ENCODE measurements at regions not wholly inside any gene's neighbourhood (a gene's known extent, or its start where the extent isn't known, plus 50 kb on each side); places are given as distances from the start of the nearest gene placed in this dataset.

- TF ChIP-seq ESRRA (IDR thresholded peaks at IDR 0.05; ENCODE audit: borderline replicate concordance, low read length) (no peak), REST (IDR thresholded peaks at IDR 0.05) (no peak), RFX5 (IDR thresholded peaks at IDR 0.05) (no peak), POLR2AphosphoS2 (conservative IDR thresholded peaks at IDR 0.05; ENCODE audit: low read length) (no peak), SMC3 (IDR thresholded peaks at IDR 0.05) (no peak), MYC (IDR thresholded peaks at IDR 0.05; ENCODE audit: borderline replicate concordance, low read length) (no peak), CTCF (IDR thresholded peaks at IDR 0.05) (no peak), JUNB (IDR thresholded peaks at IDR 0.05) (no peak), FOSL2 (IDR thresholded peaks at IDR 0.05) (no peak), FOSL2 (CRISPR knock-in tag; IDR thresholded peaks at IDR 0.05) (no peak), MAZ (IDR thresholded peaks at IDR 0.05; ENCODE audit: borderline replicate concordance, low read depth, low read length) (no peak), POLR2A (IDR thresholded peaks at IDR 0.05; ENCODE audit: low read length) (no peak), EP300 (IDR thresholded peaks at IDR 0.05) (no peak), SREBF2 (IDR thresholded peaks at IDR 0.05) (no peak), JUN (IDR thresholded peaks at IDR 0.05) (no peak)
Measured at GRCh38 chr3:148420242-148420641, 277.5 kb upstream of the AGTR1 start.
